ENCODE measurements at regions not wholly inside any gene's neighbourhood (a gene's known extent, or its start where the extent isn't known, plus 50 kb on each side); places are given as distances from the start of the nearest gene placed in this dataset.

DNA sequence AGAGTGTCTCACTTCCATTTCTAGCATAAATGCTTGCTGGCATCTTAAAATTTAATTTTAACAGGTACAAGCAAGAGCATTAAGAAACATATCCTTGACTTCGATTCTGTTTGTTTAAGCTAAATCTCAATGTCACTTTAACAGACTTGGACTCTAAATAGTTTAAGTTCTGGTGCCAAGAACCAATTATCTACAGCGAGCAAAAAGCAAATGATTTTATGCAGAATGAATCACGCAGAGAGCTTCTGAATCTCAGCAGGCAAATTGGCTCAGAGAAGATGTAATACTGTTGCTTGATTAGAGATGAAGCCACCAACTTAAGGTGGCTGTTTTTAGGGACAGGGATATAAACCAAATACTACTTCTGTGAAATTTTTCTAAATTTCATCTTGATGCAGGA is 117.0 kb upstream of the PLD5 start:
- POLR2A ChIA-PET = no interaction called here
- no peak overlapping the region for H3K27ac ChIP-seq (ENCODE audit: extremely low read length, insufficient read depth, low read length)
- DNase-seq (ENCODE audit: low spot score) (no peak), FAIRE-seq (no peak), ATAC-seq (no peak)
- H2AFZ ChIP-seq (ENCODE audit: low read length) = no peak overlapping the region
- no peaks in the 10 kb centered on the region for H3K79me2 ChIP-seq (ENCODE audit: insufficient read depth, low read length)
- H3K9me3 ChIP-seq (ENCODE audit: low read length) = no peaks in the 10 kb centered on the region
- H3K9ac ChIP-seq (ENCODE audit: insufficient read depth, low read depth, low read length) = no peak overlapping the region
- H3K4me2 ChIP-seq (ENCODE audit: low read depth, low read length) = no peak overlapping the region
- no peaks in the 10 kb centered on the region for H3K4me1 ChIP-seq (ENCODE audit: insufficient read depth, low read length)
- H4K20me1 ChIP-seq (ENCODE audit: insufficient read depth, low read length) = no peaks in the 10 kb centered on the region
- intact Hi-C loops (cut with micrococcal nuclease; ENCODE audit: unreplicated experiment) (no loop called here), in situ Hi-C loops (cut with HindIII; ENCODE audit: extremely low pct_ligation_motif_present, low pct_unique_long_range_greater_than_20kb) (no loop called here)
- no peaks in the 10 kb centered on the region for H3K36me3 ChIP-seq (replicated peaks in 1 of 2; ENCODE audit: control insufficient read depth in 1 of 2, insufficient read depth in 2 of 2, low read length in 2 of 2)
- no peaks in the 10 kb centered on the region; a peak in 1 of 5 replicates for H3K27me3 ChIP-seq (ENCODE audit: control insufficient read depth in 1 of 2, insufficient read depth in 2 of 2, low read length in 2 of 2)
- 7% methylated on average over 3 of the region's 3 CpGs for WGBS (ENCODE audit: low lambda C conversion rate)
- BruUV-seq (replicated peaks) = no TSS peak
- H3K4me3 ChIP-seq (replicated peaks in 1 of 3; ENCODE audit: insufficient read depth in 1 of 3, low read depth in 2 of 3, low read length in 3 of 3) = no peak overlapping the region
- CTCF ChIA-PET (ENCODE audit: low intra/inter-chr PET ratio, low total read pairs) = no interaction called here
- TF ChIP-seq, protein P1, sequence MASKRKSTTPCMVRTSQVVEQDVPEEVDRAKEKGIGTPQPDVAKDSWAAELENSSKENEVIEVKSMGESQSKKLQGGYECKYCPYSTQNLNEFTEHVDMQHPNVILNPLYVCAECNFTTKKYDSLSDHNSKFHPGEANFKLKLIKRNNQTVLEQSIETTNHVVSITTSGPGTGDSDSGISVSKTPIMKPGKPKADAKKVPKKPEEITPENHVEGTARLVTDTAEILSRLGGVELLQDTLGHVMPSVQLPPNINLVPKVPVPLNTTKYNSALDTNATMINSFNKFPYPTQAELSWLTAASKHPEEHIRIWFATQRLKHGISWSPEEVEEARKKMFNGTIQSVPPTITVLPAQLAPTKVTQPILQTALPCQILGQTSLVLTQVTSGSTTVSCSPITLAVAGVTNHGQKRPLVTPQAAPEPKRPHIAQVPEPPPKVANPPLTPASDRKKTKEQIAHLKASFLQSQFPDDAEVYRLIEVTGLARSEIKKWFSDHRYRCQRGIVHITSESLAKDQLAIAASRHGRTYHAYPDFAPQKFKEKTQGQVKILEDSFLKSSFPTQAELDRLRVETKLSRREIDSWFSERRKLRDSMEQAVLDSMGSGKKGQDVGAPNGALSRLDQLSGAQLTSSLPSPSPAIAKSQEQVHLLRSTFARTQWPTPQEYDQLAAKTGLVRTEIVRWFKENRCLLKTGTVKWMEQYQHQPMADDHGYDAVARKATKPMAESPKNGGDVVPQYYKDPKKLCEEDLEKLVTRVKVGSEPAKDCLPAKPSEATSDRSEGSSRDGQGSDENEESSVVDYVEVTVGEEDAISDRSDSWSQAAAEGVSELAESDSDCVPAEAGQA (IDR thresholded peaks at IDR 0.05; ENCODE audit: low read depth) = no peak
- TF ChIP-seq, protein P1 (CRISPR knock-in tag; IDR thresholded peaks at IDR 0.05; ENCODE audit: borderline replicate concordance) = no peak
- no peak for TF ChIP-seq ZNF136 (CRISPR knock-in tag; IDR thresholded peaks at IDR 0.05; ENCODE audit: low read depth)
- TF ChIP-seq ZFYVE20 (CRISPR knock-in tag; IDR thresholded peaks at IDR 0.05; ENCODE audit: borderline replicate concordance, low read depth) = no peak
- TF ChIP-seq, protein P2, sequence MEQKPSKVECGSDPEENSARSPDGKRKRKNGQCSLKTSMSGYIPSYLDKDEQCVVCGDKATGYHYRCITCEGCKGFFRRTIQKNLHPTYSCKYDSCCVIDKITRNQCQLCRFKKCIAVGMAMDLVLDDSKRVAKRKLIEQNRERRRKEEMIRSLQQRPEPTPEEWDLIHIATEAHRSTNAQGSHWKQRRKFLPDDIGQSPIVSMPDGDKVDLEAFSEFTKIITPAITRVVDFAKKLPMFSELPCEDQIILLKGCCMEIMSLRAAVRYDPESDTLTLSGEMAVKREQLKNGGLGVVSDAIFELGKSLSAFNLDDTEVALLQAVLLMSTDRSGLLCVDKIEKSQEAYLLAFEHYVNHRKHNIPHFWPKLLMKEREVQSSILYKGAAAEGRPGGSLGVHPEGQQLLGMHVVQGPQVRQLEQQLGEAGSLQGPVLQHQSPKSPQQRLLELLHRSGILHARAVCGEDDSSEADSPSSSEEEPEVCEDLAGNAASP (CRISPR knock-in tag; IDR thresholded peaks at IDR 0.05; ENCODE audit: borderline replicate concordance) = no peak
- TF ChIP-seq ZEB1 (IDR thresholded peaks at IDR 0.05; ENCODE audit: insufficient replicate concordance, low read depth) = no peak
- no peak for TF ChIP-seq ZNF713 (CRISPR knock-in tag; IDR thresholded peaks at IDR 0.05)
- no peak for TF ChIP-seq FLYWCH1 (CRISPR knock-in tag; IDR thresholded peaks at IDR 0.05)
- TF ChIP-seq, protein P3, sequence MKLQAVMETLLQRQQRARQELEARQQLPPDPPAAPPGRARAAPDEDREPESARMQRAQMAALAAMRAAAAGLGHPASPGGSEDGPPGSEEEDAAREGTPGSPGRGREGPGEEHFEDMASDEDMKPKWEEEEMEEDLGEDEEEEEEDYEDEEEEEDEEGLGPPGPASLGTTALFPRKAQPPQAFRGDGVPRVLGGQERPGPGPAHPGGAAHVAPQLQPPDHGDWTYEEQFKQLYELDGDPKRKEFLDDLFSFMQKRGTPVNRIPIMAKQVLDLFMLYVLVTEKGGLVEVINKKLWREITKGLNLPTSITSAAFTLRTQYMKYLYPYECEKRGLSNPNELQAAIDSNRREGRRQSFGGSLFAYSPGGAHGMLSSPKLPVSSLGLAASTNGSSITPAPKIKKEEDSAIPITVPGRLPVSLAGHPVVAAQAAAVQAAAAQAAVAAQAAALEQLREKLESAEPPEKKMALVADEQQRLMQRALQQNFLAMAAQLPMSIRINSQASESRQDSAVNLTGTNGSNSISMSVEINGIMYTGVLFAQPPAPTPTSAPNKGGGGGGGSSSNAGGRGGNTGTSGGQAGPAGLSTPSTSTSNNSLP (IDR thresholded peaks at IDR 0.05; ENCODE audit: low read depth, low read length) = no peak
- TF ChIP-seq ZNF331 (CRISPR knock-in tag; IDR thresholded peaks at IDR 0.05) = no peak
- no peak for TF ChIP-seq TBL1XR1 (IDR thresholded peaks at IDR 0.05; ENCODE audit: borderline replicate concordance, low read length, partially characterized antibody)
